BJ (cell line): ENCODE measurements at regions not wholly inside any gene's neighbourhood (a gene's known extent, or its start where the extent isn't known, plus 50 kb on each side); places are given as distances from the start of the nearest gene placed in this dataset.

Source experiments
- CTCF ChIA-PET: fragments of 350-600 bp; formaldehyde crosslinking; extraction: SDS; loops from one replicate; lab custom pipeline; 2021; ENCODE audit warnings: antibody characterized with exemption, inconsistent platforms; lab: Yijun Ruan, JAX
- POLR2A ChIA-PET: fragments of 300-600 bp; sonication (Branson Sonifier 250); formaldehyde crosslinking; extraction: SDS; loops from one replicate; lab custom pipeline; 2021; ENCODE audit warnings: antibody characterized with exemption; lab: Charles Lee
- DNase-seq: peaks from one replicate; pipeline ENCODE4 v3.0.0-alpha.2; 2011; ENCODE audit warnings: low read depth
- H3K27me3 ChIP-seq: 2 replicates; pipeline ENCODE4 v1.6.0; 2011; ENCODE audit warnings: low read length; ENCODE audit not compliant: control insufficient read depth, insufficient read depth
- H3K36me3 ChIP-seq: 2 replicates; pipeline ENCODE4 v1.5.1; 2011; ENCODE audit warnings: low read length; ENCODE audit not compliant: control insufficient read depth, insufficient read depth
- H3K4me3 ChIP-seq: 2 replicates; pipeline ENCODE4 v1.5.1; 2011; ENCODE audit warnings: low read depth, mild to moderate bottlenecking, control low read depth, low read length
- CTCF ChIP-seq: IDR thresholded peaks from 2 replicates; pipeline ENCODE4 v1.5.1; 2011; ENCODE audit warnings: low read depth, mild to moderate bottlenecking, control low read depth, inconsistent platforms, low read length, moderate library complexity; ENCODE audit not compliant: insufficient read depth

GRCh38 chr7:353746-354325, 63.9 kb downstream of the FOXL3 start:
- no peak for DNase-seq
- Histone ChIP-seq H3K27me3 (no peaks in the 10 kb centered on the region), H3K4me3 (no peak overlapping the region), H3K36me3 (no peaks in the 10 kb centered on the region)
- TF ChIP-seq CTCF: no peak
- POLR2A ChIA-PET: no interaction called here
- CTCF ChIA-PET: no interaction called here

- ChIA-PET CTCF (interaction anchor here (0.7 kb wide), 1 partner anchor 26 kb away, joined by 3 read pairs; no protein-coding TSS in a partner anchor), POLR2A (no interaction called here)
- Histone ChIP-seq H3K27me3 (no peaks in the 10 kb centered on the region), H3K4me3 (no peak overlapping the region), H3K36me3 (no peaks in the 10 kb centered on the region)
- TF ChIP-seq CTCF: no peak
- DNase-seq: no peak
These were observed 64.9 kb downstream of the FOXL3 start for GRCh38 chr7:354597-355470.

- POLR2A ChIA-PET: no interaction called here
- peaks cover 2% of the 10 kb centered on the region; the same call in 1 of the 2 replicates for H3K27me3 ChIP-seq
- no peaks in the 10 kb centered on the region for H3K36me3 ChIP-seq
- TF ChIP-seq CTCF: no peak
- DNase-seq: no peak
- no peak overlapping the region for H3K4me3 ChIP-seq
- CTCF ChIA-PET: no interaction called here
These were observed 65.6 kb downstream of the FOXL3 start for GRCh38 chr7:355568-355967.

- ChIA-PET POLR2A (no interaction called here), CTCF (no interaction called here)
- no peak for TF ChIP-seq CTCF
- DNase-seq: no peak
- peaks cover 3% of the 10 kb centered on the region; the same call in 1 of the 2 replicates for H3K27me3 ChIP-seq
- H3K4me3 ChIP-seq: no peak overlapping the region
- H3K36me3 ChIP-seq: no peaks in the 10 kb centered on the region
These were observed 66.1 kb downstream of the FOXL3 start for GRCh38 chr7:356087-356486.

- TF ChIP-seq CTCF: no peak
- no peak for DNase-seq
- Histone ChIP-seq H3K27me3 (peaks cover 3% of the 10 kb centered on the region; the same call in 1 of the 2 replicates), H3K36me3 (no peaks in the 10 kb centered on the region), H3K4me3 (no peak overlapping the region)
- ChIA-PET CTCF (no interaction called here), POLR2A (no interaction called here)
These were observed 66.9 kb downstream of the FOXL3 start for GRCh38 chr7:356691-357462.
